ENCODE measurements at regions not wholly inside any gene's neighbourhood (a gene's known extent, or its start where the extent isn't known, plus 50 kb on each side); places are given as distances from the start of the nearest gene placed in this dataset.
"Not testable (repeated sequence)": the region's sequence is repeated elsewhere in the genome, so short reads cannot be mapped to it uniquely, and the experiment has no call there.

DNA sequence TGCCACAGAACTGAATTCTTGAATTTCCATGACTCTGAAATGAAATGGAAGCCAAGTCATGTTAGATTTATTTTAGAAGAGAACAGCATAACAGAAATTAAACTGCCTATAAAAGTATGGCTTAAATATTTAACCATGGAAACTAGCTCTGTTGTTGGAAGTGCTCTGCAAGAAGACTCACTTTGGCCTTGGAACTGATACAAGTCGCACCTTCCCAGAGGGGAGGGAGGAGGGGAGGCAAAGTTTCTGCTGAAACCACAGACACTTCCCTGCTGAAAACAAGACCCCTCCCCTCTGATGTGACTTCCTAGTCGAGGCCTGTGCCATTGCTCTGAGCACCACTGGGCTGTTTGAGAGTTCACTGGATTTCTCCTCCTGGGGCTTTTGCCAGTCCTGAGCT lies 72.1 kb downstream of the OR13A1 start:
- no peak for DNase-seq (ENCODE audit: low read depth in 1 of 2, low spot score in 1 of 2)

- no peak for DNase-seq (ENCODE audit: low read depth in 1 of 2, low spot score in 1 of 2)
Observed at GRCh38 chr10:45246522-45246921, 68.9 kb downstream of the OR13A1 start.

- no peak for DNase-seq (ENCODE audit: low read depth in 1 of 2, low spot score in 1 of 2)
Observed at GRCh38 chr10:45249978-45250693, 65.3 kb downstream of the OR13A1 start.

- not testable (repeated sequence) for DNase-seq (ENCODE audit: low read depth in 1 of 2, low spot score in 1 of 2)
Observed at GRCh38 chr10:45250694-45251075, 64.7 kb downstream of the OR13A1 start.
